SH-SY5Y (cell line): ENCODE measurements at regions not wholly inside any gene's neighbourhood (a gene's known extent, or its start where the extent isn't known, plus 50 kb on each side); places are given as distances from the start of the nearest gene placed in this dataset.

Experiments
- GATA2 ChIP-seq: IDR thresholded peaks from 2 replicates; pipeline ENCODE4 v1.6.1; 2011; ENCODE audit warnings: mild to moderate bottlenecking, low read depth, low read length
- GATA3 ChIP-seq: IDR thresholded peaks from 2 replicates; pipeline ENCODE4 v1.6.1; 2011; ENCODE audit warnings: low read depth, mild to moderate bottlenecking, low read length, moderate library complexity

GRCh38 chr6:144408161-144408560, 123.0 kb downstream of the UTRN start:
- TF ChIP-seq GATA3 (no peak), GATA2 (no peak)
